CD4-positive, alpha-beta T cell treated with Interleukin-2 at 100 ng/mL for 4 hours (primary cell): ENCODE measurements at regions not wholly inside any gene's neighbourhood (a gene's known extent, or its start where the extent isn't known, plus 50 kb on each side); places are given as distances from the start of the nearest gene placed in this dataset.

Experiments used
- DNase-seq: peaks from one replicate; pipeline ENCODE4 v3.0.0-alpha.2; 2020; ENCODE audit warnings: low spot score

- no peak for DNase-seq
Measured at GRCh38 chr1:199629624-199630023, 397.9 kb upstream of the NR5A2 start.

GRCh38 chr1:199639453-199639852 is 388.1 kb upstream of the NR5A2 start:
- DNase-seq = no peak

- DNase-seq = no peak
Measured at GRCh38 chr1:199641531-199641930, 386.0 kb upstream of the NR5A2 start.

- DNase-seq = no peak
Measured at GRCh38 chr1:199644912-199645311, 382.6 kb upstream of the NR5A2 start.

GRCh38 chr1:199646761-199647160 is 380.7 kb upstream of the NR5A2 start:
- no peak for DNase-seq

GRCh38 chr1:199657449-199657848 is 370.1 kb upstream of the NR5A2 start:
- DNase-seq = no peak

- no peak for DNase-seq
Measured at GRCh38 chr1:199660071-199660470, 367.4 kb upstream of the NR5A2 start.

- DNase-seq = no peak
Measured at GRCh38 chr1:199665371-199665770, 362.1 kb upstream of the NR5A2 start.

- no peak for DNase-seq
Measured at GRCh38 chr1:199667089-199667488, 360.4 kb upstream of the NR5A2 start.

- DNase-seq = no peak
Measured at GRCh38 chr1:199669916-199670315, 357.6 kb upstream of the NR5A2 start.

GRCh38 chr1:199671684-199672083 is 355.8 kb upstream of the NR5A2 start:
- DNase-seq = no peak

GRCh38 chr1:199675937-199676336 is 351.6 kb upstream of the NR5A2 start:
- DNase-seq = no peak

GRCh38 chr1:199678771-199679170 is 348.7 kb upstream of the NR5A2 start:
- DNase-seq = no peak

- no peak for DNase-seq
Measured at GRCh38 chr1:199682081-199682480, 345.4 kb upstream of the NR5A2 start.

- peak; percentile 31 for DNase-seq
Measured at GRCh38 chr1:199684686-199685273, 342.7 kb upstream of the NR5A2 start.

- DNase-seq = no peak
Measured at GRCh38 chr1:199685369-199685768, 342.1 kb upstream of the NR5A2 start.

- no peak for DNase-seq
Measured at GRCh38 chr1:199687321-199687720, 340.2 kb upstream of the NR5A2 start.

GRCh38 chr1:199688133-199688676 is 339.3 kb upstream of the NR5A2 start:
- DNase-seq = no peak

- no peak for DNase-seq
Measured at GRCh38 chr1:199688774-199689173, 338.7 kb upstream of the NR5A2 start.

- DNase-seq = no peak
Measured at GRCh38 chr1:199690496-199690895, 337.0 kb upstream of the NR5A2 start.

- DNase-seq = no peak
Measured at GRCh38 chr1:199691540-199691939, 336.0 kb upstream of the NR5A2 start.

- no peak for DNase-seq
Measured at GRCh38 chr1:199693724-199694123, 333.8 kb upstream of the NR5A2 start.

GRCh38 chr1:199696225-199696624 is 331.3 kb upstream of the NR5A2 start:
- no peak for DNase-seq

GRCh38 chr1:199698222-199698621 is 329.3 kb upstream of the NR5A2 start:
- DNase-seq = no peak
